GM19239 (cell line): ENCODE measurements at regions not wholly inside any gene's neighbourhood (a gene's known extent, or its start where the extent isn't known, plus 50 kb on each side); places are given as distances from the start of the nearest gene placed in this dataset.

Experiments
- DNase-seq: peaks from one replicate; pipeline ENCODE4 v3.0.0; 2011; ENCODE audit warnings: low spot score; ENCODE audit not compliant: insufficient read length
- FAIRE-seq: peaks from 2 replicates; lab custom pipeline; 2011; peaks lifted over from hg19 to GRCh38; lab: Jason Lieb, UNC

DNA sequence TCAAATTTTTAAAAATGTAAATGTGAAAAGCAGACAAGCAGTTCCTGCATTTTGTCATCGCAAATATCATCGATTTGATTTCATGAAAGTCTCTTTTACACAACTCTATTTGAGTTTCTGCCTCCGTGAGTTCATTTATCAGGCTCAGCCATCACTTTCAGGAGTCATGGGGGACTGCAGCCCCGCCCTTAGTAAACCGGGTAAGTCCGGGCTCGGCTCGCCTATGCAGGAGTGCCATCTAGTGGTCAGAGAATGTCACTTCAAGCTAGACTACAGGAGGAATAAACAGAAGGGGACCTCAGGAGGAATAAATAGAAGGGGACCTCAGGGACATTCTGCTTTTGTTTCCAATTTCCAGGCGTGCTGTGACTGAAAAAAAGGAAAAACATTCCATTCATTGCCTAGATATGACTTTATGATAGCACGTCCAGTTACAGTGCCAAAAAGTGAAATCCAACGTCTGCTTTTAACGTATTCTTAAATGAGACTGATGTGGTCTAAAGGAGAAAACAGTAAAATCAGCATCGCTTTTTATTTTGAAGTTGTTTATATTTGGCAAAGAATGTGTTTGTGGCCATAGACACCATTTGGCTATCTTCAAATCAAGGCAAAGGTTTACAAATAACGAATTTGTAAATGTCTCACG, 333.9 kb downstream of the HACE1 start:
- FAIRE-seq (peak; percentile 94), DNase-seq (peak; percentile 46)

GRCh38 chr6:104522533-104522932, 337.2 kb downstream of the HACE1 start:
- DNase-seq (no peak), FAIRE-seq (no peak)

DNA sequence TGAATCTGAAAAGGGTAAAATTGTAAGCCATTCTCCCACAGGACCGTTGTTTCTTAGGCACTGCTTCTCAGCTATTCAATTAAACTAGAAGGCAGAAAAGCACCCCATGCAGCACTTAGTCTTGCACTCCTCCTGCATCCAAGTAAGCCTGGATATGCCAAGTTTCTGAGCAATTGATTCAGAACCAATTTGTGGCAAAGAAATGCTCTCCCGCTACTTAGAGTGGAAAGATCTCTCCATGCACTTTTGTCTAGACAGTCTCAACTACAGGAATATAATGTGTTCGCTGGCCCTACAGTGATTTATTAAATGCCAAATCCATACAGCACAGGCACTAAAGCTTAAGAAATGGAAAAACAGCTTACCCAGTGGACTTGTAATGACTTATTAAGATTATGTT, 338.5 kb downstream of the HACE1 start:
- no peak for DNase-seq
- FAIRE-seq, result no peak

- FAIRE-seq (no peak), DNase-seq (no peak)
Observed at GRCh38 chr6:104519566-104519965, 340.2 kb downstream of the HACE1 start.

- FAIRE-seq (no peak), DNase-seq (no peak)
Observed at GRCh38 chr6:104509355-104509754, 350.4 kb downstream of the HACE1 start.

- no peak for DNase-seq
- FAIRE-seq, result no peak
Observed at GRCh38 chr6:104506429-104506828, 353.3 kb downstream of the HACE1 start.

GRCh38 chr6:104505838-104506237, 353.9 kb downstream of the HACE1 start:
- DNase-seq (no peak), FAIRE-seq (no peak)

DNA sequence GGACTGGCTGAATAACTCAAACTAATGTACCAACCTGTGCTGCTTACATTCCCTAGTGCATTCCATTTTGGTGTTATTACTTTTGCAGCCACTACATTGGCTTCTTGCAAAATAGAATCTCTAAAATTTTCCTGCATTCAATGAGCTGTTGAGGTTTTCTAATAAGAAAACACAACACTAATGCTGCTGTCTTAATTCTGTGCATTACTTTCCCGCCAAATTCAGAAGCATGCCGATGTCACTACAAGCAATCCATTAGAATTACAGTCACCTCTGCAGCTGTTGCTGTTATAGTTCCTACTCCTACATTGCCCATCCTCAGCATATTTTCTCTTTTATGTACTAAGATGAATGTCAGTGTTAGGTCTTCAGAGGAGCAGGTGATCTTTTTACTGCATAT, 359.5 kb downstream of the HACE1 start:
- FAIRE-seq, result no peak
- DNase-seq, result no peak

DNA sequence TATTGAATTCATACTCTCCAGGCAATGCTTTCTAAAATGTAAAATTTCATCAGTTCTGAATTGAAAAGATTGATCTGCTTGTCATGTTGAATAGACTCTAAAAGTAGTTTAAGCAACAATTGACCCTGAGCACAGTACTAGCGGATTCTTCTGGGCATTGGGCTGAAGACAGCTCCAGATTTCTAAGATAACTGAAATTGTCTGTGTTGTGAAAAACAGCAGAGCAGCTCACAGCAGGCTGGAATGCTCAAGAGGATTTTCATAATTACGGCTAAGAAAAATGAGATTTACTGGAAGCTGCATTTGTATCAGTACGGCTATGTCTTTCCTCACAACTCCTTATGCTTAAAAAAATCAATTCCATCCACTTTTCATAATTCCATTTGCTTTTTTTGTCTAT, 373.7 kb downstream of the HACE1 start:
- no peak for DNase-seq
- FAIRE-seq, result no peak

DNA sequence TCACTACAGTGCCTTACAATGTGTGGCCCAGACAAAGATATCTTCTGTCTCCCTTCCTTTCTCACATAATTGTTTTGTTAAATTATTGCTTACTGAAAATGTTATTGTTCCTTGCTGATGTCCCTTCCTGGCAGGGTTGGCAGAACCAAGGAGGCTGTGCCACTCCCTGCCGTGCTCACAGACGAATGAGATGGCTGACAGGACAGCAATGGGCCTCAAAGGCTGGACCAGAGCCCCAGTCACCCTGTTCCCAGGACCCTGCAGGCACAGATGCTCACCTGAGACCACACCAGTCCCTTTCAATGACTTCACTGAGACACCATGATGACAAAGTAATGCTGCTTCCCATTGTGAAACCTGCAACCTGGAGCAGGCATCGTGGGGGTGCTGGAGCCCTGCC, 375.1 kb downstream of the HACE1 start:
- DNase-seq (no peak), FAIRE-seq (no peak)

DNA sequence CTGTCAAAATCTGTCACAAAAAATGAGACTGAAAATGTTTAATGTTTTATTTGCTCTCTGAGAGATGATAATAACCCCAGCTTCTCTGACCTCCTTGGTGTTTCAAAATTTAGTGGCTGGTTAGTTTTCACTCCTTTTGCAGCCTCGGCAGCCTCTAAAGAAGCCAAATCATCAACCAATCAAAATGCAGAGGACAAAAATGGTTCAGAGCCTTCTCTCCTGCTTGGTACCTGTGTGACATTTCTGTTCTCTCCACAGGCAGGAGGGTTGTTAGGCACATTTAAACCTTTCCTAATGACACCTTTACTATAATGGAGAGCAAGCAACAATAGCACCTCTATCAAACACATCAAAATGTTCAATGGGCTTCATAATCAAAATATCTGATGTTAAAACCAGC, 375.5 kb downstream of the HACE1 start:
- no peak for FAIRE-seq
- no peak for DNase-seq

DNA sequence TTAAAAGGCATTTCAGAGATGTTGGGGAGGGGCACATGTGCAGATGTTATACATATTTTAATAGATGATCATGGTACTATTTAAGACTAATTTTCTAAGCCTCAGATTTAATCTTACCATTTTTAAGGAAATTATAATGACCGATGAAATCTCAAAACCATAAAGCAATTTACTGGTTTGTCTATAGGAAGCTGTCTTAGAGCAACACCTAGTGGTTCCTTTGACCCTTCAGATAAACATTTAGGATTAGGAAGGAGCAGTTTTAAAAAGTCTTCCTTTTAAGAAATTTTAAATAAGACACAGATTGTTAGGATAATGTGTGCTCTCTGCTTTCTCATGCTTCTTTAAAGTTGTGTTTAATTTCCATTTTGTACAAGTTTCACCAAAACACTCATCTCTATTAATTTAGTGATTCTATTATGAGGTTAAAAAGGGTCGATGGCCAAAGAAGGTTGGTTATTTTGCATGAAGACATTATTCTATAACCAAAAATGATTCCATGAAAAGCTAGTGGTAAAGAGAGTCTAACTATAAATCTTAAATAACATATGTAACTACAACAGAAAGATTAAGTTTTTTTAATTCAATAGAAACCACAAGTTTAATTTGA, 376.4 kb downstream of the HACE1 start:
- FAIRE-seq, result no peak
- DNase-seq, result no peak

GRCh38 chr6:104477569-104477968, 382.1 kb downstream of the HACE1 start:
- no peak for FAIRE-seq
- DNase-seq, result no peak

DNA sequence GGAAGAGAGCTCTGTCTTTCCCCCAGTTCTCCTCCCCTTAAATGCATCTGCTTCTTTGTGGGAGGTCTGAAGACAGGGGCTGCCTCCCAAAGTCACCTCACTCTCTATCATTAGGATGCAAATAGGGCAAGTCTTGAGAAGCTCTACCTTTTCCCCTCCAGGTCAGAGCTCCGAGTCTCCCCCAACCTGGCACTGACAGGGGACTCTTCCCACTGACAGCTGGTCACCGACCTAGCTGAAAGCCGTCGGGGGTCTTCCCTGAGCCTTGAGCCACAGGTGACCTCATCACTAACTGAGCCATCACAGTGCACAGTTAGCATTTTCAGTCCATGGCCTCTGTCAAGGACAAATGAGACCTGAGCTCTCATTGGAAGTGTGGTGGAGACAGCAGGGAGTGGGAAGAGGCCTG, 386.7 kb downstream of the HACE1 start:
- no peak for FAIRE-seq
- DNase-seq, result no peak

GRCh38 chr6:104472021-104472901, 387.5 kb downstream of the HACE1 start:
- DNase-seq (no peak), FAIRE-seq (no peak)

- FAIRE-seq (no peak), DNase-seq (no peak)
Observed at GRCh38 chr6:104466306-104466705, 393.4 kb downstream of the HACE1 start.

DNA sequence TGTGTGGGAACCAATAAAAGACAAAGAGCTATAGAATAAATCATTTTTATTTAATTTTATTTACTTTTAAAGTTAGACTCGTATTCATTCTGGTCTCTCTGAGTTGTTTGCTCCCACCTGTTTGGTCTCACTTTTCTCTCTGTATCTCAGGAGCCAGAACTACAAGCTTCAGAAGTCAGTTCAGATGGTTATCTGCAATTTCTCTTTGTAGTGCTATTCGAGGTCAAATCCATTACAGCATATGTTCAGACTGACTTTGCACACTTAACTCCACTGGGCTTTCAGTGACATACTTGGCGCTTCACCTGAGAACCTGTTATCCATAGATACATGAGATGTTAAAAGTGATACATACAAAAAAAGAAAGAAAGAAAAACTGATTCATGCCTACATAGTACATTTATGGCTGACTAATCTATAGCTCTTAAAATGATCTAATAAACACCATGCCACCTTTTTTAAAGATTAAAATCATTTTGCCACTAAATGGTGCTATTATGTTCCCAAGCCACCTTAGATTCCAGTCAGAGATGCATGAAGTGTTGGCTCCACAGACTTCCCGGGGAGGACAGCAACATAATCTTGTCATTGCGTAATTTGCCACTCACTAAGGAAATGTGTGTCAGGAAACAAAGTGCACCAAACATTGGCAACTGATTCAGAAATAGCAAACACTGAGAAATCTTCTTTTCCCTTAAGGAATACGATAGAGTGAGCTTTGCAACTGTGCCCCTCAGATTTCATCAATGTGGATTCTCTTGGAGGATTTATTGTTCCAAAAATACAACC, 396.7 kb downstream of the HACE1 start:
- DNase-seq (no peak), FAIRE-seq (no peak)

DNA sequence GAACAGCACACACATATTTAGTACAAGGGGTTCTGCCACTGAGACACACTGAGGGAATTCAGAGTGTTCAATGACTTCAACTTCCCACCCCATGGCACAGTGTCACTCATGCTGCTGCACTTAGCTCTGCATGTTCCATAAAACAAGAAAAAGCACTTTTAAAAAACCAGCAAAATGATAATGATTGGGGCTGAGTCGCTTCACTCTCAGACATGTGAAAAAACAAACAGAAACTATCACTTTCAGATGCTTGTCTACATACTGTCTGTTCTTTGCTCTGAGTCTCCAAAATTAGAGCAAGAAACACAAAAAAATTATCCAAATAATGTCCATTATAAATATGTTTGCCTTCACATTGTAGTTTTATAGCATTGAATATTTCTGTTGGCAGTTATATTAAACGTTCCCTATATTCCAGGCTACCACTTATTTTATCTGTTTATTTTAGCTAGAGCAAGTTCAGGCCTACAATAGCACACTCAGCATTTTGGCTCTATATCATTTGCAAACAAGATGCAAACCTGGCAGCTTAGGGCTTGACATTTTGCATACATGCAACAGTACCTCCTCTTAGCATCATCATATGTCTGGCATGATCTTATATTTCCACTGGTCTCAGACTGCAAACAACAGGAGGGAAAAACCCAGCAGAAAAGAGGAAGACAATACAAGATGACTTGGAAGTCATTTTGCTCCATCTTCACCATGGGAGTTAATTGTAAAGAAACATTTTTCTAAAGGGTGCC, 398.8 kb downstream of the HACE1 start:
- FAIRE-seq, result no peak
- DNase-seq, result no peak

DNA sequence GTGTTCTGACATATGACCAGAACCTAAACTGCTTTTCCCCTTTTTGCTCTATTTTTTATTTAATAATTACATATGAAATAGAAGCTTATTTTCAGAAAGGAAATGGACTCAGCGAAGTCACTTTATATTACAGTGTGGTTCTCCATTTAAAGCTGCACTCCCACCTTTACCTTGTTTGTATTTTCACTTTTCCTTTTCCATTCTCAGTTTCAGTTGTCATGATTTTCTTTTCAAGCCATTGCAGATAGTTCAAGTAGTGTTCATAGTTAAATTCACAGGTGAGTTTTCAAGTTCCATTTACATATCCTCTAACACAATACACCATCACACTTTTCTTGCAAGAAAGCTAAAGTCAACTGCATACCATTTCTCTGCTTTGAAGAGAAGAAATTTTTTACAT, 400.2 kb downstream of the HACE1 start:
- FAIRE-seq (no peak), DNase-seq (no peak)

DNA sequence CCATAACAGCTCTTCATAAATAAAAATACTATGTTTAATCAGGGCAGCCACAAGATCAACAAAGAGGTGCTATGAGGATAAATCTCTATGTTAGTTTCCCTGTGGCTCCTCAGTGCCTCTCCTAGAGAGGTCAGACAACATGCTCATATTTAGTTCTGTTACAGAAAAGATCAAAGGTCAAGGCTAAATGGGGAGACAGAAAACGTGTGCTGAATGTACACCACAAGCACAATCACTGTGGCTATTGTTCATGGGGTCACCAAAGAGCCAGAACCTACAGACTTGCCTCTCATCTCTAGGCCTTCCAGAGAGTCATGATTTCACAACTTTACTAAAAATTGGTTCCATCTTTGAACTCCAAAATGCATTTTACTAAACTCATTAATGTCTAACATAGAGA, 409.8 kb downstream of the HACE1 start:
- FAIRE-seq, result no peak

More for the DNA sequence above, 409.8 kb downstream of the HACE1 start:
- no peak for DNase-seq
